ENCODE measurements at regions not wholly inside any gene's neighbourhood (a gene's known extent, or its start where the extent isn't known, plus 50 kb on each side); places are given as distances from the start of the nearest gene placed in this dataset.

DNA sequence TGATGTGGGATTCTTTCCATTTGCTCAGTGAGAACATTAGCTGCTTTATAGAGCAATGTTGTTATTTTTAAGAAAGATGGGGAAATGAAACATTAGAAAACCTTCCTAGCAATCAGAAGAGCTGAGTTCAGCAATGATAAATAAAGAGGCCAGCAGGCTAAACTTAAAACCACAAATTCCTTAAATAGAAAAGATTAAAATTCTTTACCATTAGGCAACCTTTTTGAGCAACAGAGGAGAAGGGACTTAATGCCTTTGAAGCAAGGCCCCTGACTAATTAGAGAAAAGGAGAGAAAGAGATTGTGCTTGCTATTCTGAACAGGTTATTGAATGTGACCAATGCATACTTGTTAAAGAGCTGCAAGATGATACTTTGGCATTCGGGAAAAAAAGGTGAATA, 160.8 kb upstream of the LMO3 start:
- TF ChIP-seq, protein P1, sequence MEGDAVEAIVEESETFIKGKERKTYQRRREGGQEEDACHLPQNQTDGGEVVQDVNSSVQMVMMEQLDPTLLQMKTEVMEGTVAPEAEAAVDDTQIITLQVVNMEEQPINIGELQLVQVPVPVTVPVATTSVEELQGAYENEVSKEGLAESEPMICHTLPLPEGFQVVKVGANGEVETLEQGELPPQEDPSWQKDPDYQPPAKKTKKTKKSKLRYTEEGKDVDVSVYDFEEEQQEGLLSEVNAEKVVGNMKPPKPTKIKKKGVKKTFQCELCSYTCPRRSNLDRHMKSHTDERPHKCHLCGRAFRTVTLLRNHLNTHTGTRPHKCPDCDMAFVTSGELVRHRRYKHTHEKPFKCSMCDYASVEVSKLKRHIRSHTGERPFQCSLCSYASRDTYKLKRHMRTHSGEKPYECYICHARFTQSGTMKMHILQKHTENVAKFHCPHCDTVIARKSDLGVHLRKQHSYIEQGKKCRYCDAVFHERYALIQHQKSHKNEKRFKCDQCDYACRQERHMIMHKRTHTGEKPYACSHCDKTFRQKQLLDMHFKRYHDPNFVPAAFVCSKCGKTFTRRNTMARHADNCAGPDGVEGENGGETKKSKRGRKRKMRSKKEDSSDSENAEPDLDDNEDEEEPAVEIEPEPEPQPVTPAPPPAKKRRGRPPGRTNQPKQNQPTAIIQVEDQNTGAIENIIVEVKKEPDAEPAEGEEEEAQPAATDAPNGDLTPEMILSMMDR (IDR thresholded peaks at IDR 0.05), result no peak
- TF ChIP-seq POLR2A (IDR thresholded peaks at IDR 0.05), result no peak

All from uterus (tissue), 2 donors.